ENCODE measurements at regions not wholly inside any gene's neighbourhood (a gene's known extent, or its start where the extent isn't known, plus 50 kb on each side); places are given as distances from the start of the nearest gene placed in this dataset.

DNA sequence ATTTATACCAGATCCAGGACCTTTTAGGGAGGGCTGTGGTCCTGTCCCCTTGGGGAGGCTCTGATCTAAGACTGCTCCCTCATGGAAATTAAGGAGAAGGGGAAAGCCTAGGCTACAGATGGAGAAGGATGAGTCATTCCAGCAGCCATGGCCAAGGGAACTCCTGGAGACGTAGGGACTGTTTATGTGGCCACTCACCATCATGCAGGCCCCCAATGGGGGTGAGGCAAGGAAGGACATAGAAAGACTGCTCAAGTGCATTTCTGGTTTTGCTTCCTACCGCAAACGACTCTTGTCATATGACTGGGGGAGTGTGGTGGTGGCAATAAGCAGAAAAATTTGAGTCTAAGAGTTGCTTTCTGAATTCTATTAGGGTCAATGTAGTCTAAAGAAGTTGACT, 54.0 kb upstream of the CYP1B1 start:
- TF ChIP-seq, protein P1, sequence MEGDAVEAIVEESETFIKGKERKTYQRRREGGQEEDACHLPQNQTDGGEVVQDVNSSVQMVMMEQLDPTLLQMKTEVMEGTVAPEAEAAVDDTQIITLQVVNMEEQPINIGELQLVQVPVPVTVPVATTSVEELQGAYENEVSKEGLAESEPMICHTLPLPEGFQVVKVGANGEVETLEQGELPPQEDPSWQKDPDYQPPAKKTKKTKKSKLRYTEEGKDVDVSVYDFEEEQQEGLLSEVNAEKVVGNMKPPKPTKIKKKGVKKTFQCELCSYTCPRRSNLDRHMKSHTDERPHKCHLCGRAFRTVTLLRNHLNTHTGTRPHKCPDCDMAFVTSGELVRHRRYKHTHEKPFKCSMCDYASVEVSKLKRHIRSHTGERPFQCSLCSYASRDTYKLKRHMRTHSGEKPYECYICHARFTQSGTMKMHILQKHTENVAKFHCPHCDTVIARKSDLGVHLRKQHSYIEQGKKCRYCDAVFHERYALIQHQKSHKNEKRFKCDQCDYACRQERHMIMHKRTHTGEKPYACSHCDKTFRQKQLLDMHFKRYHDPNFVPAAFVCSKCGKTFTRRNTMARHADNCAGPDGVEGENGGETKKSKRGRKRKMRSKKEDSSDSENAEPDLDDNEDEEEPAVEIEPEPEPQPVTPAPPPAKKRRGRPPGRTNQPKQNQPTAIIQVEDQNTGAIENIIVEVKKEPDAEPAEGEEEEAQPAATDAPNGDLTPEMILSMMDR (IDR thresholded peaks at IDR 0.05): no peak
- TF ChIP-seq POLR2A (IDR thresholded peaks at IDR 0.05): no peak

All from thyroid gland (tissue), 4 donors.